ENCODE measurements at regions not wholly inside any gene's neighbourhood (a gene's known extent, or its start where the extent isn't known, plus 50 kb on each side); places are given as distances from the start of the nearest gene placed in this dataset.

- TF ChIP-seq CTCF (IDR thresholded peaks at IDR 0.05; ENCODE audit: control extremely low read depth in 1 of 3, insufficient read depth in 1 of 3, low read depth in 1 of 3, low read length in 3 of 3), result no peak
- no peak for TF ChIP-seq RFX5 (IDR thresholded peaks at IDR 0.05; ENCODE audit: borderline replicate concordance, low read depth, low read length)
- no peak for TF ChIP-seq POLR2A (IDR thresholded peaks at IDR 0.05; ENCODE audit: control extremely low read depth in 1 of 2, low read depth in 2 of 2, low read length in 2 of 2)
- no peak for TF ChIP-seq FOSL1 (IDR thresholded peaks at IDR 0.05; ENCODE audit: insufficient read depth, low read depth, low read length)
- no peak for TF ChIP-seq CEBPB (IDR thresholded peaks at IDR 0.05; ENCODE audit: low read depth, low read length)
- TF ChIP-seq TCF12 (IDR thresholded peaks at IDR 0.05; ENCODE audit: low read depth, low read length), result no peak
- no peak for TF ChIP-seq MAX (IDR thresholded peaks at IDR 0.05)
- TF ChIP-seq USF2 (IDR thresholded peaks at IDR 0.05; ENCODE audit: low read length), result no peak
- TF ChIP-seq POLR2AphosphoS5 (IDR thresholded peaks at IDR 0.05; ENCODE audit: low read depth, low read length), result no peak
- no peak for TF ChIP-seq EZH2 (IDR thresholded peaks at IDR 0.05; ENCODE audit: low read depth, low read length, severe bottlenecking)
- TF ChIP-seq TAF1 (IDR thresholded peaks at IDR 0.05; ENCODE audit: low read depth, low read length), result no peak
- TF ChIP-seq EP300 (IDR thresholded peaks at IDR 0.05; ENCODE audit: borderline replicate concordance in 1 of 2, low read depth in 2 of 2, low read length in 2 of 2), result no peak
- no peak for TF ChIP-seq GABPA (IDR thresholded peaks at IDR 0.05; ENCODE audit: borderline replicate concordance, insufficient read depth, low read length)
Observed at GRCh38 chr18:66729442-66730239, 125.8 kb upstream of the CDH19 start.

Measured in H1 (cell line).